Stimulated activated memory B cell treated with anti-CD40 and anti-IgM and Interleukin-4, amounts not matched to agents 10 μg/mL and 1 μg/mL and 100 μg/mL, for 72 hours (primary cell): ENCODE measurements at regions not wholly inside any gene's neighbourhood (a gene's known extent, or its start where the extent isn't known, plus 50 kb on each side); places are given as distances from the start of the nearest gene placed in this dataset.

Experiments used
- ATAC-seq: fragments of 150-1000 bp; cut with Tn5 transposase; 2 replicates; pipeline ENCODE4 v1.10.0; 2021
- H3K27ac Mint-ChIP-seq: one replicate; pipeline ENCODE4 v1.8.0; 2022; ENCODE audit warnings: mild to moderate bottlenecking, mixed read lengths
- H3K27me3 Mint-ChIP-seq: one replicate; pipeline ENCODE4 v1.8.0; 2022; ENCODE audit warnings: mixed read lengths
- H3K36me3 Mint-ChIP-seq: one replicate; pipeline ENCODE4 v1.8.0; 2022; ENCODE audit warnings: mixed read lengths
- H3K4me1 Mint-ChIP-seq: one replicate; pipeline ENCODE4 v1.8.0; 2022; ENCODE audit warnings: mixed read lengths
- H3K4me3 Mint-ChIP-seq: one replicate; pipeline ENCODE4 v1.8.0; 2022; ENCODE audit warnings: mild to moderate bottlenecking, moderate library complexity, mixed read lengths
- H3K9me3 Mint-ChIP-seq: one replicate; pipeline ENCODE4 v1.8.0; 2022; ENCODE audit warnings: mixed read lengths

- no peaks in the 10 kb centered on the region for H3K9me3 Mint-ChIP-seq
- H3K27ac Mint-ChIP-seq: no peak overlapping the region
- no peak for ATAC-seq
- H3K4me3 Mint-ChIP-seq: no peak overlapping the region
- H3K4me1 Mint-ChIP-seq: no peaks in the 10 kb centered on the region
- no peaks in the 10 kb centered on the region for H3K36me3 Mint-ChIP-seq
- peaks cover 14% of the 10 kb centered on the region for H3K27me3 Mint-ChIP-seq
Measured at GRCh38 chr5:88495810-88496209, 227.2 kb upstream of the TMEM161B start.

GRCh38 chr5:88490874-88491273 is 222.2 kb upstream of the TMEM161B start:
- Mint-ChIP-seq H3K36me3 (no peaks in the 10 kb centered on the region), H3K4me3 (no peak overlapping the region), H3K27ac (no peak overlapping the region), H3K9me3 (no peaks in the 10 kb centered on the region), H3K27me3 (no peaks in the 10 kb centered on the region), H3K4me1 (no peaks in the 10 kb centered on the region)
- no peak for ATAC-seq

DNA sequence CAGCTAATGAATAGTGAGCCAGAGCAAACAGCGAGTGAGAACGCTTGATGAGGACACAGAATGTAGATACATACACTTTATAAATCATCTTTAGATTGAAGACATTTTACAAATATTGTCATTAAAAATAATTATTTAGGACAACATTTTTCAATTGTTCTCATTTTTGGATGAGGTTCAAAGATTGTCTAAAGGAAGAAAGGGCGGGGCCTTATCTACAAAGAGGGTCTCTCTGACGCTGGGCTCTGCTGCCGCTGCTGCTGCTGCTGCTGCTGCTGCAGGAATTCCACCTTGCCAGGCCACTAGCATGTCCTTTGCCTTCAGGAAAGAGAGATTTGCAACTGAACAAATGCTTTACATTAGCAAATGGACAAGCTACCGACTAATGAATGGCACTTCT is 220.7 kb upstream of the TMEM161B start:
- H3K4me1 Mint-ChIP-seq: no peaks in the 10 kb centered on the region
- ATAC-seq: no peak
- no peaks in the 10 kb centered on the region for H3K9me3 Mint-ChIP-seq
- no peaks in the 10 kb centered on the region for H3K27me3 Mint-ChIP-seq
- no peak overlapping the region for H3K4me3 Mint-ChIP-seq
- H3K27ac Mint-ChIP-seq: no peak overlapping the region
- H3K36me3 Mint-ChIP-seq: no peaks in the 10 kb centered on the region

DNA sequence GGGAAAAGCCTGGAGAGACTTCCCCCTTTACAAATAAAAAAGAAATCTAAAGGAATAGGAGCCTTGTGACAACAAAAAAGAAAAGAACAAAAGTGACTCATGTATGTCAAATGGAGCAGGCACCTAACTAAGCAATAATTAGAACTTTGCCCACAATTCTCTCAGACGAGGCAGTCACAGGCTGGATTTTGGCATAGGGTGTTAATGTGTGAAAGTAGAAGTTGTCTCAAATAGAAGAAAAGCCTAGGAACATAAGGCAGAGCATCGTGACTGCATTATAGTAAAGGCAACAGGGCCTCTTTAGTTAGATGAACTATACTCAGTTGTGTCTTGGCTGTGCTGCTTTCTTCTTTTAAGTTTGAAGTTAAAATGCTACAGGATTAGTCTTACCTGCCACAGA is 219.9 kb upstream of the TMEM161B start:
- ATAC-seq: no peak
- Mint-ChIP-seq H3K4me1 (no peaks in the 10 kb centered on the region), H3K27me3 (no peaks in the 10 kb centered on the region), H3K9me3 (no peaks in the 10 kb centered on the region), H3K27ac (no peak overlapping the region), H3K4me3 (no peak overlapping the region), H3K36me3 (no peaks in the 10 kb centered on the region)

- no peak overlapping the region for H3K4me3 Mint-ChIP-seq
- H3K4me1 Mint-ChIP-seq: no peaks in the 10 kb centered on the region
- H3K9me3 Mint-ChIP-seq: no peaks in the 10 kb centered on the region
- ATAC-seq: no peak
- no peaks in the 10 kb centered on the region for H3K27me3 Mint-ChIP-seq
- no peak overlapping the region for H3K27ac Mint-ChIP-seq
- H3K36me3 Mint-ChIP-seq: no peaks in the 10 kb centered on the region
Measured at GRCh38 chr5:88488130-88488529, 219.5 kb upstream of the TMEM161B start.

DNA sequence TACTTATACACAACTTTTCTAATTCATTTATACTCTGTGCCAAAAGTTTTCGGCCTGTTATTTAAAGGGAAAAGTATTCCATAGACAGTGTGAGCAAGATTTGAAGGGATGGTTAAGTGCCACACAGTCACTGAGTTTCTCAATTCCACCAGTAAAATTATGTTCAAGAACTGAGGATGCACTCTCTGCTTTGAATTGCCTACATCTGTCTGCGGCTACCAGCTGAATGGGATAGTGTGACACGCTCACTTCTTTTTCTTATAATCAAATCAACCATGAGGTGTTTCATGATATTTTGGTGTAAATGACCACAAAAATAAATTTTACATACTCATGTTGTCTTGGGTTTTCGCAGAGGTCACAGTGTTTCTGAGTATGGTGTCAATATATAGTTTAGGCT is 218.4 kb upstream of the TMEM161B start:
- Mint-ChIP-seq H3K4me3 (no peak overlapping the region), H3K27me3 (no peaks in the 10 kb centered on the region), H3K4me1 (no peaks in the 10 kb centered on the region), H3K36me3 (no peaks in the 10 kb centered on the region), H3K27ac (no peak overlapping the region), H3K9me3 (no peaks in the 10 kb centered on the region)
- ATAC-seq: no peak

DNA sequence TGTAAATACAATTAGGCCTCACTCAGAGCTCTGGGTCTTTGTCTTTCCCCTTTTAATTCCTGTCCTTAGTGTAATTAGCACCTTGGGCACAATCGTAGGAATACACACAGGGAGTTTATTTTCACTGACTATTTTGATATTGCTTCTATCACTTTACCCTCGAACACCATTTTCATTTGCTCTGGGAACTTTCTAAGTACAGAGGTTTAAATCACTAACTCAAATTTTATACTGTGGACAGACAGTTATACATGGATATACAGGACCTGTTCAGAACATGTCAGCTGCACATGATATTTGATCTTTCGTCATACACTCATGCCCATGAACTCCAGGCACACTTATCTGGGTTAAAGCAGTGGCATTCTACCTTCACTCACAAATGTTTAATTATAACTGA is 217.8 kb upstream of the TMEM161B start:
- Mint-ChIP-seq H3K9me3 (no peaks in the 10 kb centered on the region), H3K27ac (no peak overlapping the region), H3K4me1 (no peaks in the 10 kb centered on the region), H3K4me3 (no peak overlapping the region), H3K27me3 (no peaks in the 10 kb centered on the region), H3K36me3 (no peaks in the 10 kb centered on the region)
- no peak for ATAC-seq

- H3K9me3 Mint-ChIP-seq: no peaks in the 10 kb centered on the region
- no peaks in the 10 kb centered on the region for H3K36me3 Mint-ChIP-seq
- H3K27ac Mint-ChIP-seq: no peak overlapping the region
- no peaks in the 10 kb centered on the region for H3K4me1 Mint-ChIP-seq
- H3K27me3 Mint-ChIP-seq: no peaks in the 10 kb centered on the region
- no peak for ATAC-seq
- H3K4me3 Mint-ChIP-seq: no peak overlapping the region
Measured at GRCh38 chr5:88485531-88485930, 216.9 kb upstream of the TMEM161B start.

GRCh38 chr5:88483964-88484672 is 215.5 kb upstream of the TMEM161B start:
- H3K36me3 Mint-ChIP-seq: no peaks in the 10 kb centered on the region
- H3K4me3 Mint-ChIP-seq: no peak overlapping the region
- H3K9me3 Mint-ChIP-seq: no peaks in the 10 kb centered on the region
- no peaks in the 10 kb centered on the region for H3K4me1 Mint-ChIP-seq
- no peak overlapping the region for H3K27ac Mint-ChIP-seq
- no peaks in the 10 kb centered on the region for H3K27me3 Mint-ChIP-seq
- no peak for ATAC-seq

GRCh38 chr5:88480801-88481499 is 212.3 kb upstream of the TMEM161B start:
- Mint-ChIP-seq H3K4me1 (no peaks in the 10 kb centered on the region), H3K4me3 (no peak overlapping the region), H3K27me3 (no peaks in the 10 kb centered on the region), H3K36me3 (no peaks in the 10 kb centered on the region), H3K27ac (no peak overlapping the region), H3K9me3 (no peaks in the 10 kb centered on the region)
- no peak for ATAC-seq

DNA sequence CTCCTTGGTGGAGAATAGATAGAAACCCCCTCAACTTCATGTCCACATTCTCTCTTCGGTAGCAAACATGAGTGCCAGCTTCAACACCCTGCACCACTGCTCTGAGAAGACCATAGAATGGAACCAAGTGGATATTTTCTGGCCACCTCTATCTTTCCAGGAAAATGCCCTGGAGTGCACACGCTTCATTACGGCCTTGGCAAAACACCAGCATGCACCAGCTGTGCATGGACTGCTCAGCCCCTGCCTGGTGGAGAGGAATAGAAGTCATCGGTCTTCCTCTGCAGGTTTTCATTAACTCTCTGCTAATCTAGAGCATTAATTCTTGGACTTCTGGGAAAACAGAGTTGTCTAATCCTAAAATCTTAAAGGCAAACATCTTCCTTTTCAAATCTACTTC is 211.6 kb upstream of the TMEM161B start:
- H3K9me3 Mint-ChIP-seq: no peaks in the 10 kb centered on the region
- ATAC-seq: no peak
- H3K27me3 Mint-ChIP-seq: peaks cover 6% of the 10 kb centered on the region
- H3K4me1 Mint-ChIP-seq: no peaks in the 10 kb centered on the region
- no peaks in the 10 kb centered on the region for H3K36me3 Mint-ChIP-seq
- no peak overlapping the region for H3K4me3 Mint-ChIP-seq
- no peak overlapping the region for H3K27ac Mint-ChIP-seq

DNA sequence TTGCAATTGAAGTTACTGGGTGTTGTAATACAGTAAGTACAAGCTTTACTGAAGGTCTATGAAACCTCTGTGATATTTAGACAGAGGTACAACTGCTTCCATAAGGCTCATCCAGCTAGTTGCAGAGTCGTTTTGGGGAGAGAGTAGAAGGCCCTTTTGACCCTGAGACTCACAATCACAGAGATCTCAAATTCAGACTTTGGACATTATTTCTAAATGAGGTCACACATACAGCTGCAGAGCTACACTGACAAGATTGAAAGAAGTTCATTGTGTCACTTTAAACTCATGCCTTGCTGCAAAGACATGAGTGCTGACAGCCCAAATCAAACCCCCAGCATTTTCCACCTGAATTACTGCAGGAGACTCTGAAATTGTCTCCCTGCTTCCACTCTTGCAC is 205.9 kb upstream of the TMEM161B start:
- H3K4me3 Mint-ChIP-seq: no peak overlapping the region
- peaks cover 7% of the 10 kb centered on the region for H3K9me3 Mint-ChIP-seq
- no peak overlapping the region for H3K27ac Mint-ChIP-seq
- H3K4me1 Mint-ChIP-seq: no peaks in the 10 kb centered on the region
- H3K27me3 Mint-ChIP-seq: peaks cover 23% of the 10 kb centered on the region
- peaks cover 5% of the 10 kb centered on the region for H3K36me3 Mint-ChIP-seq
- no peak for ATAC-seq

- Mint-ChIP-seq H3K27ac (no peak overlapping the region), H3K9me3 (peaks cover 7% of the 10 kb centered on the region), H3K4me1 (no peaks in the 10 kb centered on the region), H3K4me3 (no peak overlapping the region), H3K36me3 (peaks cover 5% of the 10 kb centered on the region), H3K27me3 (peaks cover 22% of the 10 kb centered on the region)
- ATAC-seq: no peak
Measured at GRCh38 chr5:88470745-88471144, 202.1 kb upstream of the TMEM161B start.

GRCh38 chr5:88459971-88460370 is 191.3 kb upstream of the TMEM161B start:
- Mint-ChIP-seq H3K4me1 (no peaks in the 10 kb centered on the region), H3K27ac (no peak overlapping the region), H3K4me3 (no peak overlapping the region), H3K36me3 (no peaks in the 10 kb centered on the region), H3K9me3 (no peaks in the 10 kb centered on the region), H3K27me3 (no peaks in the 10 kb centered on the region)
- ATAC-seq: no peak

GRCh38 chr5:88452820-88453219 is 184.2 kb upstream of the TMEM161B start:
- ATAC-seq: no peak
- Mint-ChIP-seq H3K4me1 (no peaks in the 10 kb centered on the region), H3K9me3 (peaks cover 2% of the 10 kb centered on the region), H3K27ac (no peak overlapping the region), H3K4me3 (no peak overlapping the region), H3K36me3 (no peaks in the 10 kb centered on the region), H3K27me3 (no peaks in the 10 kb centered on the region)

DNA sequence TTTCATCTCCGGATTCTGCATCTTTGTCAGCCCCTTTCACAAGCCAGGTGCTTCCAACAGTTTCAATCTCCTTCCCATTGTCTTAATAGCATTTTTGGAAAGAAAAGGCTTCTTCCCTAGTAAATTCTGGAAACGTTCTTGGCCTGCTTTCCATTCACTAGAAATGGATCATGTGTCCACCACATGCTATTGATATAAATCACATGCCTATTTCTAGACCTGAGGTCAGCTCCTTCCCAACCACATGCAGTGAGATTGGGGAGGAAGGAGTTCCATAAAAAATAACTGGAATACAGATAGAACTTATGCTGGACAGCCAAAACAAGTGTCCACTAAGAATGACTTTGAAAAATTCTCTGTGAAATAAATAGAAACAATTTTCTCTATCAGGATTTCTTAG is 181.6 kb upstream of the TMEM161B start:
- no peak overlapping the region for H3K4me3 Mint-ChIP-seq
- H3K4me1 Mint-ChIP-seq: no peaks in the 10 kb centered on the region
- no peaks in the 10 kb centered on the region for H3K27me3 Mint-ChIP-seq
- no peak overlapping the region for H3K27ac Mint-ChIP-seq
- H3K36me3 Mint-ChIP-seq: no peaks in the 10 kb centered on the region
- no peak for ATAC-seq
- peaks cover 2% of the 10 kb centered on the region for H3K9me3 Mint-ChIP-seq
